Effector memory CD8-positive, alpha-beta T cell (primary cell): ENCODE measurements at regions not wholly inside any gene's neighbourhood (a gene's known extent, or its start where the extent isn't known, plus 50 kb on each side); places are given as distances from the start of the nearest gene placed in this dataset.
A peak's percentile ranks its signal among the peaks of the same experiment; 100 is the strongest.
"Not testable (repeated sequence)": the region's sequence is repeated elsewhere in the genome, so short reads cannot be mapped to it uniquely, and the experiment has no call there.

Experiments
- ATAC-seq: fragments of 150-1000 bp; cut with Tn5 transposase; replicated peaks from 2 replicates; pipeline ENCODE4 v1.10.0; 2021; ENCODE audit warnings: mild to moderate bottlenecking, moderate library complexity
- DNase-seq, 3 experiments: peaks; one replicate each; pipeline ENCODE4 v3.0.0; 2021
- H3K27ac Mint-ChIP-seq, 2 donors: one replicate each; pipeline ENCODE4 v1.8.0; 2022; ENCODE audit warnings: mild to moderate bottlenecking in 2 of 2, mixed read lengths in 2 of 2, moderate library complexity in 2 of 2
- H3K27me3 Mint-ChIP-seq, 2 donors: one replicate each; pipeline ENCODE4 v1.8.0; 2022; ENCODE audit warnings: mixed read lengths in 2 of 2
- H3K36me3 Mint-ChIP-seq: one replicate; pipeline ENCODE4 v1.8.0; 2022; ENCODE audit warnings: mild to moderate bottlenecking, moderate library complexity, mixed read lengths; ENCODE audit not compliant: insufficient read depth
- H3K4me1 Mint-ChIP-seq, 2 donors: one replicate each; pipeline ENCODE4 v1.8.0; 2022; ENCODE audit warnings: low read depth in 2 of 2, mixed read lengths in 2 of 2
- H3K4me3 Mint-ChIP-seq, 2 donors: one replicate each; pipeline ENCODE4 v1.8.0; 2022; ENCODE audit warnings: mild to moderate bottlenecking in 2 of 2, mixed read lengths in 2 of 2, moderate library complexity in 2 of 2
- H3K9me3 Mint-ChIP-seq, 2 donors: one replicate each; pipeline ENCODE4 v1.8.0; 2022; ENCODE audit warnings: mixed read lengths in 2 of 2

DNA sequence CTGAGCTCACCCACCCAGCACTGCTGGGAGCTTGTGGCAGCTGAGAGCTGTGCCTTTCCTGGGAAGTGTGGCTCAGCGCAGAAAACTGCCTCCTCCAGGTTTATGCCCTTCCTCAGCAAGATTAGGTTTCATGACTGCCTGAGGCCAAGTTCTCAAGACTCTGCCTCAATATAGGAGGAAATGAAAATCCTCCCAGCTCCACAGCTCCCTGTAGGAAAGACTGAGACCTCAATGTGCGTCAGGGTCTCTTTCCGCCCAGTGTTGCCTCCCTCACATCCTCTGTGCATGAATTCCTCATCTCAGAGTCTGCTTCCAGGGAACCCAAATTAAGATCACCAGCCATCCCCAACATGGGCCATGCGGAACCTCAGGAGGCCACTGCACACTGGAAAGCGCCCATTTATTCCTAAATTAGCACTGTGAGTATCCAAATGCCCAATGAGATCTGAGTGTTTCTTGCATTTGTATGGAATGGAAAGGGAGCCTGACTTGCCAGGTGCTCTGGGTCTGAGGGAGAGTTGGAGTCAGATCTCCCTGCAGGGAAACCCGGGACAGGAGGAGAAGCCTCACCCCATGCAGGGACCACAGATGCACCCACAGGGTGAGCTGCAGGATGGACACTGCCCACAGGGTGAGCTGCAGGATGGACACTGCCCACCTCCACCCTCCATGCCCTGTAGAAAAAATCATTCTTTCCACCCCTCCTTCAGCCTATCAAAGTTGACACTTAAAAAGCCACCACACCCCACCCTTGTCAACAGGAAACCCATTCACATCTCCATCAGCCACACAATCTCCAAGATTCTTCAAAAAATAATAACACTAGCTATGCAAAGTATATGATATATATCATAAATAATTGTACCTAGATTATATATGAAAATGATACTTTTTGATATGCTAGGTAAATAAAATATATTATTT, 97.4 kb upstream of the IGLL5 start:
- no peaks in the 10 kb centered on the region for H3K27me3 Mint-ChIP-seq
- peak overlapping the region; percentile 73 for H3K4me3 Mint-ChIP-seq
- peak overlapping the region; percentile 95 to 96 for H3K27ac Mint-ChIP-seq
- H3K36me3 Mint-ChIP-seq, result peaks cover 6% of the 10 kb centered on the region
- peaks cover 71 to 72% of the 10 kb centered on the region in 2 donors for H3K4me1 Mint-ChIP-seq
- ATAC-seq (peak; percentile 32), DNase-seq (no peak)
- H3K9me3 Mint-ChIP-seq, result no peaks in the 10 kb centered on the region

GRCh38 chr22:22791438-22792181, 96.0 kb upstream of the IGLL5 start:
- H3K9me3 Mint-ChIP-seq, result no peaks in the 10 kb centered on the region
- H3K27me3 Mint-ChIP-seq, result no peaks in the 10 kb centered on the region
- ATAC-seq (no peak), DNase-seq (no peak)
- H3K4me3 Mint-ChIP-seq, result peak overlapping the region; percentile 73
- peaks cover 6% of the 10 kb centered on the region for H3K36me3 Mint-ChIP-seq
- H3K27ac Mint-ChIP-seq, result peak overlapping the region; percentile 95 to 96
- H3K4me1 Mint-ChIP-seq, result peaks cover 62 to 67% of the 10 kb centered on the region in 2 donors

DNA sequence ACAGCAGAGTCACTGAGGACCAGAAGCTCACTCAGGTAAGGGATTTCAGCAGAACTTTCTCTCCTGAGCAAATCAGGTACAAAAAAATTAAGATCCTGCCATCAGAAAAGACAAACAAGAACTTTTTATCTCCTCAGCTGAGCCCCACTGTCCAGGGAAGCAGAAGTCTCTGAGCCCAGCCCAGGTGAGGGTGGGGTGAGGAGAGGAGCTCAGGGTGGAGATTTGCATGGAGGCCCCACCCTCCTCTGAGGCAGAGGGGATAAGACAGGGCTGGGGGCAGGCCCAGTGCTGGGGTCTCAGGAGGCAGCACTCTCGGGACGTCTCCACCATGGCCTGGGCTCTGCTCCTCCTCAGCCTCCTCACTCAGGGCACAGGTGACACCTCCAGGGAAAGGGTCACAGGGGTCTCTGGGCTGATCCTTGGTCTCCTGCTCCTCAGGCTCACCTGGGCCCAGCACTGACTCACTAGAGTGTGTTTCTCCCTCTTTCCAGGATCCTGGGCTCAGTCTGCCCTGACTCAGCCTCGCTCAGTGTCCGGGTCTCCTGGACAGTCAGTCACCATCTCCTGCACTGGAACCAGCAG, 95.3 kb upstream of the IGLL5 start:
- not testable (repeated sequence) for H3K27me3 Mint-ChIP-seq, ATAC-seq, DNase-seq, H3K9me3 Mint-ChIP-seq, H3K36me3 Mint-ChIP-seq
- peak overlapping the region; percentile 73 for H3K4me3 Mint-ChIP-seq
- peak overlapping the region; percentile 95 to 96 for H3K27ac Mint-ChIP-seq
- peaks cover 62 to 66% of the 10 kb centered on the region in 2 donors for H3K4me1 Mint-ChIP-seq

DNA sequence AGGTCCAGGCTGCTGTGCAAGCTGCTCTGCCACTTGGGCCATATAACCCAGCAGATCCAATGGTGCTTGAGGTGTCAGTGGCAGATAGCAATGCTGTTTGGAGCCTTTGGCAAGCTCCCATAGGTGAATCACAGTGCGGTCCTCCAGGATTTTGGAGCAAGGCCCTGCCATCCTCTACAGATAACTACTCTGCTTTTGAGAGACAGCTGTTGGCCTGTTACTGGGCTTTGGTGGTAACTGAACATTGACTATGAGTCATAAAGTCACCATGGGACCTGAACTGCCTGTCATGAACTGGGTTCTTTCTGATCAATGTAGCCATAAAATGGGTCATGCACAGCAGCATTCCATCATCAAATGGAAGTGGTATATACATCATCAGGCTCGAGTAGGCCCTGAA, 92.0 kb upstream of the IGLL5 start:
- peaks cover 47 to 71% of the 10 kb centered on the region in 2 donors for H3K4me1 Mint-ChIP-seq
- not testable (repeated sequence) for H3K9me3 Mint-ChIP-seq, DNase-seq, ATAC-seq, H3K36me3 Mint-ChIP-seq, H3K27ac Mint-ChIP-seq, H3K4me3 Mint-ChIP-seq, H3K27me3 Mint-ChIP-seq

DNA sequence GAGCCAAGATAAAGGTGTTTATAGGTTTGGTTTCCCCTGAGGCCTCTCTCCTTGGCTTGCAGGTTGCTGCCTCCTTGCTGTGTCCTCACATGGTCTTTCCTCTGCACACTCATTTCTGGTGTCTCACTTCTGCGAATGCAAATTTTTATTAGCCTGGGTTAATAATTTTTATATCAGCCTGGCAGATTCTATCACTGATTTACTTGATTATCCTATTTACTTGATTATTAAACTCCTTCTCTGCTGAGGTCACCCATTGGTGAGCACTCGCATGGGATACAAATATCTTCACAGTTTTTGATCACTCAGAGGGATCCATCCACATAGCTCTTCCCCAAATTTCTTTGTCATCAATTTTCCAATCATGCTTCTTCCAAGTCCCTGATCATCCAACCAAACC, 90.9 kb upstream of the IGLL5 start:
- peaks cover 46 to 67% of the 10 kb centered on the region in 2 donors for H3K4me1 Mint-ChIP-seq
- ATAC-seq (no peak), DNase-seq (no peak)
- peaks cover 0 to 6% of the 10 kb centered on the region in 2 donors for H3K9me3 Mint-ChIP-seq
- H3K27ac Mint-ChIP-seq, result peak overlapping the region; percentile 42 to 74
- no peaks in the 10 kb centered on the region for H3K27me3 Mint-ChIP-seq
- no peaks in the 10 kb centered on the region for H3K36me3 Mint-ChIP-seq
- no peak overlapping the region for H3K4me3 Mint-ChIP-seq

DNA sequence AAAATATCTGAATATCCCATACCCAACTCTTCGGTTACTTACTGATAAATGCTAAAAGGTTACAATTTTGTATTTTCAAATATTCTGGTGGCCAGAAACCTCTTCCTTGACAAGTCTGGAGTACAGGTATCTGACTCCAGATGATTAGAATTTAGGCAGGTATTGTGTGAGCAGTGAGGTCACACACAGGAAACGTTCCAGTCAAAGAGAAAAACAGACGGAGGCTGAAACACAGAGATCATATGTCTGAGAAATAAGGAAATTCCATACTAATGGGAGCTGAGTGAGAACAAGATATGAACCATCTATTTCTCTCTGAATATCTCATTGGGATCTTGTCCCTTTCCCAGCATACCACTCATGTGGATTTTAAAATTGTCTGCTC, 89.4 kb upstream of the IGLL5 start:
- DNase-seq (no peak), ATAC-seq (no peak)
- Mint-ChIP-seq H3K36me3 (no peaks in the 10 kb centered on the region), H3K9me3 (peaks cover 0 to 6% of the 10 kb centered on the region in 2 donors), H3K4me3 (no peak overlapping the region), H3K4me1 (peaks cover 46 to 67% of the 10 kb centered on the region in 2 donors), H3K27ac (peak overlapping the region; percentile 73 to 88), H3K27me3 (no peaks in the 10 kb centered on the region)

DNA sequence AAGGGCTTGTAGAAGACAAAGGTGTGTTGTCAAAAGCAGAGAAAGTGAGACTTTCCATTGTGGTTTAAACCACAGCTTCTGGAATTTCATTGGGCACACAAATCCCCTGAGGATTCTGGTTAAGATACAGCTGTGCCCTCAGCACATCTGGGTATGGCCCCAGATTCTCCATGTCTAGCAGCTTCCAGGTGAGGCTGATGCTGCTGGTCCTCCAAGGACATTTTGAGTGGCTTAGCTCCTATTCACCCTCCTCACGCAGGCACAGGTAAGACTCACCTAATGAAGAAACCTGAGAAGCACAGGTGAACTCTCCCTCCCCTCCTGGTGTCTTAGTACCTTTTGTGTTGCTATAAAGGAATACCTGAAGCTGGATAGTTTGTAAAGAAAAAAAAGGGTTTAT, 88.9 kb upstream of the IGLL5 start:
- Mint-ChIP-seq H3K27ac (peak overlapping the region; percentile 73 to 88), H3K4me3 (peak overlapping the region in 1 of 2 donors; percentile 27)

GRCh38 chr22:22799561-22799960, 88.1 kb upstream of the IGLL5 start:
- Mint-ChIP-seq H3K9me3 (peaks cover 0 to 6% of the 10 kb centered on the region in 2 donors), H3K4me1 (peaks cover 48 to 72% of the 10 kb centered on the region in 2 donors), H3K27me3 (no peaks in the 10 kb centered on the region), H3K36me3 (no peaks in the 10 kb centered on the region), H3K27ac (peak overlapping the region; percentile 73 to 88), H3K4me3 (no peak overlapping the region)
- ATAC-seq (no peak), DNase-seq (no peak)

More for the DNA sequence above, 88.9 kb upstream of the IGLL5 start:
- Mint-ChIP-seq H3K4me1 (peaks cover 46 to 66% of the 10 kb centered on the region in 2 donors), H3K27me3 (no peaks in the 10 kb centered on the region), H3K36me3 (no peaks in the 10 kb centered on the region), H3K9me3 (peaks cover 0 to 6% of the 10 kb centered on the region in 2 donors)
- no peak for DNase-seq
- ATAC-seq, result no peak

- Mint-ChIP-seq H3K4me1 (peaks cover 48 to 80% of the 10 kb centered on the region in 2 donors), H3K9me3 (peaks cover 0 to 6% of the 10 kb centered on the region in 2 donors), H3K27ac (peak overlapping the region in 1 of 2 donors; percentile 88), H3K36me3 (no peaks in the 10 kb centered on the region), H3K4me3 (no peak overlapping the region), H3K27me3 (no peaks in the 10 kb centered on the region)
- ATAC-seq (no peak), DNase-seq (no peak)
Measured at GRCh38 chr22:22800716-22801115, 86.9 kb upstream of the IGLL5 start.

- no peaks in the 10 kb centered on the region for H3K9me3 Mint-ChIP-seq
- peak overlapping the region; percentile 19 to 55 for H3K4me3 Mint-ChIP-seq
- H3K36me3 Mint-ChIP-seq, result no peaks in the 10 kb centered on the region
- peaks cover 43 to 81% of the 10 kb centered on the region in 2 donors for H3K4me1 Mint-ChIP-seq
- peak; percentile 87 for ATAC-seq
- DNase-seq, result peak; percentile 51 to 58 (median 57)
- H3K27me3 Mint-ChIP-seq, result no peaks in the 10 kb centered on the region
- peak overlapping the region; percentile 82 to 87 for H3K27ac Mint-ChIP-seq
Measured at GRCh38 chr22:22802339-22802970, 85.2 kb upstream of the IGLL5 start.

DNA sequence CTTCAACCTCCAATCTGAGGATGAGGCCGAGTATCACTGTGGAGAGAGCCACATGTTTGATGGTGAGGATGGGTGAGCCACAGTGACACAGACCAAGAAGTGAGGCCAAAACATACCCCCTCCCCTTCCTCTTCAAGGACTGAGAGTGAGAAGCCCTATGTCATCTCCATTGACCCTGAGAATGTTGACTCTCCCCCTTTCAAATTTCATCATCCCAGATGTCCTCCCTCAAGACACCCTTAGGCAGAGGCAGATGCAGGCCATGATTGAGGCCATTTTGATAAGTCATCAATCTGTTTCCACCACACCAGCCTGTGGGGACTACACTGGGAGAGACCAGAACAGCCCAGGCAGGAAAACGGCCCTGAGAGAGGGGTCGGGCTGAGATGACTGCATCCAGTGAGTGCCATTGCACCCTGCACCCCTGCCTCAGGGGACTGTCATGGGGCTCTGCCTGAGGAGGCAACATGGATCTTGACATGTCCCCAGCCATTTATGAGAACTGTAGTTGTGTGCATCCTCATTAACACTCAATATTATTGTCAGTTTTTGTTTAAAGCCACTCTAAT, 84.2 kb upstream of the IGLL5 start:
- DNase-seq (no peak), ATAC-seq (no peak)
- H3K27me3 Mint-ChIP-seq, result no peaks in the 10 kb centered on the region
- H3K4me1 Mint-ChIP-seq, result peaks cover 40 to 73% of the 10 kb centered on the region in 2 donors
- H3K27ac Mint-ChIP-seq, result peak overlapping the region; percentile 82 to 87
- no peaks in the 10 kb centered on the region for H3K9me3 Mint-ChIP-seq
- H3K36me3 Mint-ChIP-seq, result no peaks in the 10 kb centered on the region
- H3K4me3 Mint-ChIP-seq, result peak overlapping the region; percentile 19 to 55

DNA sequence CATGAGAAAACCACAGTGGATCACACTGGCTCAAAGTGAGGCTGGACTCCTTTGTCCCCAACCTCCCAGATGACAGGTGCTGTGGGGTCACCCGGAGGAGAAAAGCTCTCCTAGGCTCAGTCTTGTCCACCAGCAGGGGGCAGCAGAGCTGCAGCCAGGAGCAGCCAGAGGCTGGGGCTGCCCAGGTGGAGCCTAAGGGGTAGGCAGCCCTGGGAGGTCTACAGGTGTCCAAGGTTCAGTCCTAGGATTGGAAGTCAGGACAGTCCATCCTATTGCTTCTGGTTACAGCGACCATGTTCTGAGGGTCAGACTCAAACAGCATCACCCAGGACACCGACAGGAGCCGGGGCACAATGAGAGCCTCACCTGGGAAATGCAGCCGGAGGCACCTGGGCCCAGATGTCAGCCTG, 77.6 kb upstream of the IGLL5 start:
- Mint-ChIP-seq H3K4me3 (peak overlapping the region in 1 of 2 donors; percentile 66), H3K9me3 (no peaks in the 10 kb centered on the region), H3K27me3 (no peaks in the 10 kb centered on the region), H3K27ac (peak overlapping the region; percentile 32 to 84), H3K36me3 (no peaks in the 10 kb centered on the region), H3K4me1 (peaks cover 34 to 71% of the 10 kb centered on the region in 2 donors)
- DNase-seq, result peak in 1 of 3 experiments; percentile 61
- ATAC-seq, result no peak
